ENCODE measurements at regions not wholly inside any gene's neighbourhood (a gene's known extent, or its start where the extent isn't known, plus 50 kb on each side); places are given as distances from the start of the nearest gene placed in this dataset.
A peak's percentile ranks its signal among the peaks of the same experiment; 100 is the strongest.
"Not testable (repeated sequence)": the region's sequence is repeated elsewhere in the genome, so short reads cannot be mapped to it uniquely, and the experiment has no call there.

- DNase-seq (ENCODE audit: low spot score), result peak; percentile 9
These were observed 60.5 kb downstream of the AREG start for GRCh38 chr4:74505355-74505978.

DNA sequence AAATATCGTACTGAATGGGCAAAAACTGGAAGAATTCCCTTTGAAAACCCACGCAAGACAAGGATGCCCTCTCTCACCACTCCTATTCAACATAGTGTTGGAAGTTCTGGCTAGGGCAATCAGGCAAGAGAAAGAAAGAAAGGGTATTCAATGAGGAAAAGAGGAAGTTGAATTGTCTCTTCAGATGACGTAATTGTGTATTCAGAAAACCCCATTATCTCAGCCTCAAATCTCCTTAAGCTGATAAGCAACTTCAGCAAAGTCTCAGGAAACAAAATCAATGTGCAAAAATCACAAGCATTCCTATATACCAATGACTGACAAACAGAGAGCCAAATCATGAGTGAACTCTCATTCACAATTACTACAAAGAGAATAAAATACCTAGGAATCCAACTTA, 64.4 kb downstream of the AREG start:
- DNase-seq (ENCODE audit: low spot score), result not testable (repeated sequence)

- DNase-seq (ENCODE audit: low spot score), result no peak
These were observed 71.4 kb downstream of the AREG start for GRCh38 chr4:74516303-74516702.

DNA sequence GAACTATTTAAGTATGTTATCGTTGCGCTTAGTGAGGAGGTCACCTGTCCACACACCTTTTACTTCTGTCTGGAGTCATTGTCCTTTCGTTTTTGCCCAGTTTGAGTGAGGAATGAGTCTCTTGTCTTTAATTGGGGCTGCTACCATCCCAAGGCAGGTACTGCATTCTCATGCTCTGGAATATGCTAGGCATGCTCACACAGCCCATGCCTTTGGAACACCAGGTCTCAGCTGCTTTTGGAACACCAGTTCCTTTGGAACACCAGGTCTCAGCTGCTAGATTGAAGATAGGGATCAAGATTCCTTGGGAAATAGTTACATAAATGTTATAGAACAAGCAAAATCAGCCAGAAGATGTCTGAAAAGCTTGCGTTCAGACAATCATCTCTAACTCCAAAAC, 73.1 kb downstream of the AREG start:
- no peak for DNase-seq (ENCODE audit: low spot score)

DNA sequence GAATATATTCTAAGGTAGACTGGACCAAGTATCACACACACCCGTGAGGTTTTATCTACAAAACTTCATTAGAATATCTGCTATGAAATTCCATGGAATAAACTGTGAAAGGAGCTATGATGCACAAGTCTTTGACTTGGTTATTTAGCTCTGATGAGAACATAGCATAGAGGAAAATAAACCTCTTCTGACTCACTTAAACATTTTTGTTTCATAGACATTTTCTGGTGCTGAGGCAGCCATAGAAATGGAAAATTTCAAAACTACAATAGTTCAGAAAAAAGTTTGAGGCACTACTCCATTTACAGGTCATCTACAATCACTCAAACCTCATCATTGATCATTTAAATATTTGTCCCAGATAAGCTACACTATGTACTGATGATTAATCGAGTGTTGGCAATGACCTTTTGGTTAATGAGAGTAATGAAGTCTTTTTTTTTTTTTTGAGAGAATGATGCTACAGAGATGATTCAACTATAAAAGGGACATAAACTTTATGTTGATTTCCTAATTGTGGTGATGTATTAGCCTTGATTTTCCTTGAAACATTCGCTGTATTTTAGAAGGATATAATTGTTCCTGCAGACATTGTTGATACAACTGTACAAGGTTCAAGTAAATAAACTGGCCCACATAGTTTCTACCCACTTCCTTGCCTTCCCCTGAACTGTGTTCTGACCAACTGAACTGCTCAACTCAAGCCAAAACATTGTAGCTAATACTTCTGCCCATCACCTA, 77.5 kb downstream of the AREG start:
- no peak for DNase-seq (ENCODE audit: low spot score)

DNA sequence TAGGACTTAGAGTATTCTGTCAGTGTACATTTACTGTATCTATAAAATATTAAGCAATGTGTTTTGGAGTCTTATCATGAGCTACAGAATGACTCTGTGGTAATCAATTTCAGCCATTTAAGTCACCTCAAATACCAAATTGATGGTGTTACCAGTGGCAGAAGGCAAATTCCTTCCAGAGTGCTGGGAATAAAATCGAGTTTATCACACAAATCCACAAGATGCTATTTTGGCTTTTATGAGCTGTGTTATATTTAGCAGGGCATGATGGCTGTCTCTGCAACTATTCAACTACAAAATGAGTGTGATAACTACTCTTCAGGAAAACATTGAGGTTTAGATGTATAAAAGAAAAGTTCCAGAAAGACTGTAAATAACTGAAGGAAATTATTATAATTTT, 78.2 kb downstream of the AREG start:
- no peak for DNase-seq (ENCODE audit: low spot score)

GRCh38 chr4:74524985-74525384, 80.0 kb downstream of the AREG start:
- DNase-seq (ENCODE audit: low spot score), result no peak

GRCh38 chr4:74527049-74527448, 82.1 kb downstream of the AREG start:
- DNase-seq (ENCODE audit: low spot score), result no peak

GRCh38 chr4:74528178-74528577, 83.2 kb downstream of the AREG start:
- no peak for DNase-seq (ENCODE audit: low spot score)

DNA sequence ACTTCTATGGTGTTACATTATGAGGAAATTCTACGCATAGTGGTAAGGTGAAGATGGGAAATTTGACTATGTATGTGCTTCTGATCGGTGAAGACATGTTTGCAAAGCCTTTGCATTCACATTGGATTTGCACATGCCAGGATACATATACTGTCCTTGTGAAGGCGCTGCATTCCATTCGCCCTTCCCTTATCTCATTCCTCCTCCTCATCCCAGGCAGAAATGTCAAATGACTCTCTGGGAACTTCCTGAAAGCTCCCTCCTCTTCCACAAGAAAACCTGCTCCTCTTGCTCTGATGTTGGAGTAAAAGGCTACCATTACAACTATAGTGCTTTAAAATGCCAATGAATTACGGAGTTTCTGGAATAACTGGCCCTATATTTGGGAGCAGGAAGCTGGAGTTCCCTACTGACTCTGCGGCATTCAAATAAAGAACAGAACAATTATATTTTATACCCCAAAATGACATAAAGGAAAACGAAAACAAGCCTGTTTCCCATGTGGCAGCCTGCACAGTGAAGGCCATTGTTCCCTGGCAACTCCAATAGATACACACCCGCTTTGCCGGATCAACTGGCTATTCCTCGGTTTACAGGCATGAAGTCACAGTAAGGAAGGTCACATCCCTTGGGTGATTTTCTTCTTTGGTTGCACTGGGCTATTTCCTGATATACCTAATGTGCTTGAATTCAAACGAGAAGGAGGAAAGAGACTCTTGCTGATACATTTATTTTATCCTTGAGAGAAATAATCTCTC, 84.5 kb downstream of the AREG start:
- peak; percentile 69 for DNase-seq (ENCODE audit: low spot score)

DNA sequence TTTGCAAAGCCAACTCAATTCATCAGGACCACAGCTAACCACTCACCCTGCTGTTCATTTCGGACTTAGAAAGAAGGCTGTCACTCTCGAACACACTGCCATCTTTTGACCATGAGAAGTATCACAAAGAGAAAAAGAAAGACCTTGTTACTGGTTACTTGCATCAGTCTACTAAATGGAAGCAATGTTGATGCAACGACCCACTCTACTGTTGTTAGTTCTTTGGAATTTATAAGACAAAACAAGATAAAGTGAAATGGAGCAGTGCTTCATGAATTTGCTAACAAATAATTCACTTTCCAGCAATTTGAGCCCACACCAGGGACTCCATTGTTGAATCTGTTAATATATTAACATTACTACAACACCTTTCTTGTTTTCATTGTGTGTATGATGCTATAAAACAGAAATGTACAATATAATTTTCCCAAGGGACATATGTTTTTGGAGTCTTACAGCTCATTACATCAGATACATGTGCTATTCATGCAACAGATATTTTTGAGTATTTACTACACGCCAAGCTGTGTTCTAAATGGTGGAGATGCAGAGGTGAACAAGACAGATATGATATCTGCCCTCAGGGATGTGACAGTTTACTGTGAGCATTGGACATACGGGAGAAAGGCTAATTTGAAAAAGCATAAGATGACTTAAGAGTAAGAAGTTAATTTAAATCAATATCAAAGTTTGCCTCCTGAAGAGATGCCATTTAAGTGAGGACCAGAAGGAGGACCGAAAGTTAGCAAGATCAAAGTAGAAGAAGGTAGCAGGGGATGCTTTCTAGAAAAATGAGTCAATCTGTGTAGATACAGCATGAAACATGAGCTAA, 87.2 kb downstream of the AREG start:
- DNase-seq (ENCODE audit: low spot score), result peak; percentile 88

GRCh38 chr4:74534121-74534520, 89.2 kb downstream of the AREG start:
- no peak for DNase-seq (ENCODE audit: low spot score)

GRCh38 chr4:74534936-74535335, 90.0 kb downstream of the AREG start:
- no peak for DNase-seq (ENCODE audit: low spot score)

GRCh38 chr4:74535512-74535911, 90.6 kb downstream of the AREG start:
- no peak for DNase-seq (ENCODE audit: low spot score)

DNA sequence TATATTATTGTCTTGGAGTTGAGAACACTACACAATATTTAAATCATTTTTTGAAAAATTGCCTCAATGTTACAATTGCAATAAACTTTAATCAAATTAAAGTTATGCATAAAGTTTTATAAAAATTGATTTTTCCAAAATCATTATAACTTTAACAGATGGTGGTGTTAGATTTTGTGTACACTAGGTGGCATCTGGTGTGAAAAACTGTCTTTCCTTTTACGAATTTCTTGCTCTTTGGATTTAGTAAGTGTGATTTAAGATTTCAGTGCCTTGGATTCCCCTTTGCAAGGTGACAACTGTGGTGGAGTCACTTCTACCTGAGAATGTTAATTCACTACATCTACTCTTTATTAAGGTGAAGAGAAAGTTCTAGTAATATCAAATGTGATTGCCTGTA, 91.6 kb downstream of the AREG start:
- DNase-seq (ENCODE audit: low spot score), result no peak

GRCh38 chr4:74537459-74537858, 92.5 kb downstream of the AREG start:
- DNase-seq (ENCODE audit: low spot score), result no peak

- no peak for DNase-seq (ENCODE audit: low spot score)
These were observed 94.3 kb downstream of the AREG start for GRCh38 chr4:74539044-74539790.

DNA sequence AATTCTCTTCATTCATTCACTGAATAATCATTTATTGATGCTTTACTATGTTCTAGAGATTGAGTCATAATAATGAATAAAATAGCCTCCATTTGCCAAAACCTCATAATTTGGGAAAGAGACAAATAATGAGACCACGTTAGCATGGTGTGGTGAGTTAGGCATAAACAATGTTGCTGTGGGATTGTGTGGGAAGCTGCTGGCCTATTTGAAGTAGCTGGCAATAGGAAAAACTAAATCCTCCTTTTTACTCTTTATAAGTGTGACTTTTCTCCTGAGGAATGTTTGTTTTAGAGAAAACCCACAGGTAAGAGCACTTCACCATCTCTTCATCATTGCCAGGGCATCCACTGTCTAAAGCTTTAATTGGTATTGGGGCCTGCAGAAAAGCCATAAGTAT, 95.3 kb downstream of the AREG start:
- DNase-seq (ENCODE audit: low spot score), result no peak

DNA sequence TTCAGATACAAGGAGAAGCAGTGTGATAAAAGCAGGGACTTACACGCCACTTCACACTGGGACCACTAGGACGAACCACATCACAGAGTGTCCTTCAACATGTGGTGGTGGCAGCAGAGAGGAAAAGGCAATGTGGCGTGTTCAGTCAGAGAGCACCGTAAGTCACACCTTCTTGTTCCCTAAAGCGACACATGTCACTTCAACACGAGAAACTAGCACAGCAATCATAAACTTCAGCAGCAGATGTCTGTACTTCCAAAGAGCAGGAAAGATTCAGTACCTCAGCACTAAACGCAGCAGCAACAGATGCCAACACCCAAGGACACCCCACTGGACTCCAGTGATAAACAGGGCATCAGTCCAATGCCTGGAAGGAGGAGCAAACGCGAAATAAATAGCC, 96.7 kb downstream of the AREG start:
- DNase-seq (ENCODE audit: low spot score), result no peak

DNA sequence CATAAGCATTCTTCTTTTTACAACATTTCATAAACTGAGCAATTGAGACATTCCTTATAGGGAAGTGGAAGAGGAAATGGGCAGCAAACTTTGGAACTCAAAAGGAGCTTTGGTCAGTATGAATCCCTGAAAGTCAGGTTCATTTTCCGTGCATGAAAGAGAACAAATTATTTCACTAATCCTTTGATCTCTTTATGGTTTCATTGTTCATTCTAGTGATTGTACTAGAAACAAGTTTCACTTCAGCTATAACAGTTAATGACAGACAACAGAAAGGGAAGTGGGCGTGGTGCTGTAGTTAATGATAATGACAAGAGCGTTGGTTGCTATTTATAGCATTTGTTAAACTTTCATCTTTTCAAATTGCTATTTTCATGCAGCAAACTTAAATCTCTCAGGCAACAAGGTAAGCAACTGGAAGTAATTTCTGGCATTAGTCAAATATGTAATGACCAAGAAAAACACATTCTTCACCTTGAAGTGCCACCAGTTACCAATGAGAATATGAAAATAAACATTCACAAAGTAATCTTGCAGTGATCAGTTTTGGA, 98.4 kb downstream of the AREG start:
- DNase-seq (ENCODE audit: low spot score), result no peak

DNA sequence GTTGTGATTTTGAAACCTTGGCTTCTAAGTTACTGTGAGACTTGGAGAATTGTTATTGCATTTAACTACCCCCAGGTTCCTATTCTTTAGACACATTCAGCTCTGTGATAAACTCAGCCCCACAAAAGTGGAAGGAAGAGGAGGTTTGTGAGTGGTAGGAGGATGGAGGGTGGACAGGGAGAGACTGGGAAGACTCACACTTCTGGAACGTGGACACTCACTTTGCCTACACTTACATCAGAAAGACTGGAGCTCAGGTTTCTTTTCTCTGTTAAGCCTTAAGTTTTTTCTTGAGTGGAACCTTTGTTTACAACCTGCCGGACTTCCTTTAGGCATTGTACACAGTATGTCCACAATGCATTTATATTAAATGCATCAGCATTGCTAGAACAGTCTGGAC, 99.0 kb downstream of the AREG start:
- DNase-seq (ENCODE audit: low spot score), result no peak
